Neural cell (in vitro differentiated cells): ENCODE measurements at regions not wholly inside any gene's neighbourhood (a gene's known extent, or its start where the extent isn't known, plus 50 kb on each side); places are given as distances from the start of the nearest gene placed in this dataset.

ENCODE experiments used
- CTCF ChIP-seq: fragments of 450-650 bp; IDR thresholded peaks from 2 replicates; pipeline ENCODE4 v1.5.1; 2014; ENCODE audit warnings: antibody characterized with exemption, mild to moderate bottlenecking, moderate library complexity; ENCODE audit not compliant: poor library complexity, severe bottlenecking
- POLR2AphosphoS5 ChIP-seq: IDR thresholded peaks from 2 replicates; pipeline ENCODE4 v1.6.1; 2012
- REST ChIP-seq: IDR thresholded peaks from 2 replicates; pipeline ENCODE4 v1.6.1; 2012; ENCODE audit warnings: borderline replicate concordance
- SMC3 ChIP-seq: fragments of 450-650 bp; conservative IDR thresholded peaks from 2 replicates; pipeline ENCODE4 v1.6.1; 2014; ENCODE audit warnings: antibody characterized with exemption, mild to moderate bottlenecking, moderate library complexity; ENCODE audit not compliant: poor library complexity

GRCh38 chr7:32661929-32662328, 166.6 kb downstream of the AVL9 start:
- TF ChIP-seq CTCF (no peak), SMC3 (no peak), POLR2AphosphoS5 (no peak), REST (no peak)
